GM11168 (cell line): ENCODE measurements at regions not wholly inside any gene's neighbourhood (a gene's known extent, or its start where the extent isn't known, plus 50 kb on each side); places are given as distances from the start of the nearest gene placed in this dataset.
"Not testable (repeated sequence)": the region's sequence is repeated elsewhere in the genome, so short reads cannot be mapped to it uniquely, and the experiment has no call there.

Experiments
- in situ Hi-C: fragments of 300-500 bp; cut with MboI; formaldehyde crosslinking; loops from one replicate; pipeline ENCODE4 v1.12.0; 2022; ENCODE audit warnings: low sequenced_read_pairs; ENCODE audit not compliant: unreplicated experiment

DNA sequence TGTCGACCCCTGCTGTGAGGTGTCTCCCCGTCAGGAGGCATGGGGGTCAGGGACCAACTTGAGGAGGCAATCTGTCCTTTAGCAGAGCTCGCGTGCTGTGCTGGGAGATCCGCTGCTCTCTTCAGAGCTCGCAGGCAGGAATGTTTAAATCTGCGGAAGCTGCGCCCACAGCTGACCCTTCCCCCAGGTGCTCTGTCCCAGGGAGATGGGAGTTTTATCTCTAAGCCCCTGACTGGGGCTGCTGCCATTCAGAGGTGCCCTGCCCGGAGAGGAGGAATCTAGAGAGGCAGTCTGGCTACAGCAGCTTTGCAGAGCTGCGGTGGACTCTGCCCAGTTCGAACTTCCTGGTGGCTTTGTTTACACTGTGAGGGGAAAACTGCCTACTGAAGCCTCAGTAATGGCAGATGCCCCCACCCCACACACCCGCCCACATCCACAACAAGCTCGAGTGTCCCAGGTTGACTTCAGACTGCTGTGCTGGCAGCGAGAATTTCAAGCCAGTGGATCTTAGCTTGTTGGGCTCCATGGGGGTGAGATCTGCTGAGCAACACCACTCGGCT is 133.1 kb downstream of the CENPC start:
- in situ Hi-C loops, result not testable (repeated sequence)

DNA sequence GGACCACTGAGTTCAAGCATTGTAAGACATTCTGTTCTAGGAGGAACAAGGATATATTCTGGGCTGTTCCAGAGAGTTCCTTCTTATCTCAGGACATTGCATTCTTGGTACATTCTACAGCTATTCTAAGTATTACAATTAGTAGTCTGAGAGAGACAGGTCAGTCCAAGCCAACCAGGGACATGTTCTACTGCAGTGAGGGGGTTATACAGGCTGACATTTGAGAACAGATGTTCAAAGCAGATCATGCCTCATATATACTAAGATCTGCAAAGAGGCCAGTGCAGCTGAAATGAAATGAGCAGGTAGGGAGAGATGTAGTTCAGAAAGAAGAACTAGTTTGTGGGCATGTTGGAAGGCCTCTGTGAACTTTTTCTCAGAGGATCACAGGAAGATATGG is 142.0 kb downstream of the CENPC start:
- in situ Hi-C loops, result no loop called here

DNA sequence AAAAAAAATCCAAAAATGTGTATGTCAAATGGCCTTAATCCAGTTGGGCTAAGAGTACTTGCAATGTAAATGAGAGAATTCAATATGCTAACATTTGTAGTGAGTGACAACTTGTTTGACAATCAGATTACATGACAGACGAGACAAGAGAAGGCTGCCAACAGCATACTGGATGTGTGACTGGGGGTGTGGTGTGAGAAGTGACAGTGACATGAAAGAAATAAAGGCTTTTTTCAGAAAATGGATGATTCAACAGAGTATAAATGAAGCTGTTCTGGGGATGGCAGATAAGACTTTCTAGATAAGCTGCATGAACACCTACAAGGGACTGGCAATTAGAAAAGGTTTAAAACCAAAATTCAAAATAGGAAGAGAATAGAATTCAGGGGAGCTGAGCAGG is 143.4 kb downstream of the CENPC start:
- in situ Hi-C loops, result no loop called here

DNA sequence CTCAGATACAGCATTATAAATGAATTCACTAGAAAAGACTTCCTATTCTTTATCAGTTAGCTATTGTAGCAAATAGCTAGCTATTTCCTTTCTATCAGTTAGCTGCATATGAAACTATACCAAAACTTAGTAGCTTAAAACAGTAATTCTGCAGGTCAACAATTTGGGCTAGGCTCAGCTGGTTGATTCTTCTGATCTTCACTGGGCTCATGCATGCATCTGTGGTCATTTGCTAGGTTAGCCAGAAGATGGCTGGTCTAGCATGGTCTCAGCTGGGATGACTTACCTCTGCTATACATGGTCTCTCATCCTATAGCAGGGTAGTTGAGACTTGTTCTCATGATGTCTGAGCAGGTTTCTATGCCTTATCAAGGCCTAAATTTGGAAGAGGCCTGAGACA is 147.4 kb downstream of the CENPC start:
- in situ Hi-C loops, result no loop called here

DNA sequence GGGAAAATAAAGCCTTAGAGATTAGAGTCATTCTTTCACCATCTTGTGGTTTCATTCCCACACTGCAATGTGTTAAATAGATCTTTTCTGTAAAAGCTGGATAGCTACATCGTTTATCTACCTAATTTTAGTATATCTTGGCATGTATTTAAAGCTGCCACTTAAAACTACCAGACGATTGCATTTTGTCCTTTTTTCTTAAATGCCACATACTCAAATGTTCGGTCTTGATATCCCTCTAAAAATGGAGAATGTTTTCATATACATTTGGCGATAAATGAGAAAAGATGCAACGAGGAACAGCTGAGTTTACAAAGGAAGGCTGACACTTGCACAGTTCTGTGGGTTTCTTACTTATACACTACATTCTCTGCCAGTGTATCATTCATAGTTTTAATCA is 148.3 kb downstream of the CENPC start:
- in situ Hi-C loops, result no loop called here

DNA sequence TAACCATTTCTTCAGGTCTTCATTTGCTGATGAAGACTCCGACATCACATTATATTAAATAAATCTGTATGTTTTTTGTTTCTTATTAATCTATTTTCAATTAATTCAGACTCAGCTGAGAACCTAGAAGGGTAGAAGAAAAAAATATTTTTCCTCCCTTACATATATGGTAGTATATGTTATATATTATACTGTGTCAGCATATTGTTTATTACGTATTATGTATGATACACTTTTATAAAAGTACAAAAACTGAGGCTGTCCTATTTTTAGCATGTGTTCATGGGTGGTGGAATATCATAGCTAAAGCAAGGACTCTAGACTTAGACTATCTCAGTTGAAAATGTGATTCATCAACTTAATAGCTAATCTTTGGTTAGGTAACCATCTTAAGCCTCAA is 149.3 kb downstream of the CENPC start:
- in situ Hi-C loops, result no loop called here

DNA sequence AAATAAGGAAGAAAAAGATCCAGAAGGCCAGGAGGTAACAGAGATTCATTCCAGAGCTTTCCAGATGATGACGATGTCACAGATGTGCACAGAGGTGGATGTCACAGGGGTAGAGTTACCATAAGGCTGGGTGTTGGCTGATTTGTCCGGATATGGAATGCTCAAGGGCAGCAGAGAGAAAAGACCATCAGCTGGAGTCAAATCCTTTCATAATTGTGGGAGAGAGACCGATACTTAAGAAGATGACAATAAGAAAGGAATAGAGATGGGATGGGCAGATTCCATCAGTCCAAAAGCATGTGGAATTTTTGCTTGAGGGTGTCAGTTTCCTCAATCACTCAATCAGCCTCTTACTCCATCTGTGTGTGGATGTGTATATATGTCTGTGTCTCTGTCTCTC is 150.4 kb downstream of the CENPC start:
- in situ Hi-C loops, result no loop called here

DNA sequence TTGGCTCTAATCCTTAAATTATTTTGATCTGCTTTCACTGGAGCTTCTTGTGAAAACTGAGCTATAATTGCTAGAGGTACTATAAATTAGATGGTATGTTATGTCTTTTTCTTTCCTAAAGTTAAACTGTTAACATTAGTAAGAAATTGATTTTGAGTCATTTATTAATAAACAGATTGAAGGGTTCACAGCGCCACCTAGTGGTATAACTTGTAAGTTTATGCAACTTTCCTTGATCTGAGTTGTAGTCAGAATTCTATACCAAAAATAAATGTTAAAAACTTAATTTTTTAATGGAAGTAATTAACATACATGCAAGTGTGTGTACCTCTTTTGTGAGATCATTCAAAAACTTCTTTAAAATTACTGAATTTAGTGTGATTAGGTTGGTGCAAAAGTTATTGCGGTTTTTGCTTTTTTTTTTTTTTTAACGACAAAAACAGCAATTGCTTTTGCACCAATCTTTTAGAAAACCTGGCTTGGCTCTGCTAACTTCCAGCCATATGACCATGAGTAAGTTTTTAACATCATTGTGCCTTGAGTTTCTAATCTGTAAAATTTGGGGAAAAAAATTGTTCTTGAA is 151.5 kb downstream of the CENPC start:
- in situ Hi-C loops, result no loop called here

DNA sequence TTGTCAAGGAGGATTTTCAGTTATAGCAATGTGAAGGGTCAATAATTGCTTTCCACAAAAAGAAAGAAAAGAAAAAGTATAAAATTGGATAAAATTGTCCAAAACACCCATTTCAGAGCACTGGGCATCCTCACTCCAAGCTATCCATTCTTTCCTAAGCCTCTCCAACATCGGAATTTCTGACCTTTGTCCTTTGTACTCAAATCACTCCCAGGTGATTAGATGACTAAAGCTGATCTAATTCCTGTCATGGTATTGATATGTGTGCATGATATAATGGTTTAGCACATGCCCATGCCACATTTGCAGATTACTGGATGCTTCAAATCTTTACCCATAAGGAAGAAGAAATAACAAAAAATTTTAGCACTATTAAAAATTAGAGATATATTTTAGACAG is 152.3 kb downstream of the CENPC start:
- in situ Hi-C loops, result no loop called here

DNA sequence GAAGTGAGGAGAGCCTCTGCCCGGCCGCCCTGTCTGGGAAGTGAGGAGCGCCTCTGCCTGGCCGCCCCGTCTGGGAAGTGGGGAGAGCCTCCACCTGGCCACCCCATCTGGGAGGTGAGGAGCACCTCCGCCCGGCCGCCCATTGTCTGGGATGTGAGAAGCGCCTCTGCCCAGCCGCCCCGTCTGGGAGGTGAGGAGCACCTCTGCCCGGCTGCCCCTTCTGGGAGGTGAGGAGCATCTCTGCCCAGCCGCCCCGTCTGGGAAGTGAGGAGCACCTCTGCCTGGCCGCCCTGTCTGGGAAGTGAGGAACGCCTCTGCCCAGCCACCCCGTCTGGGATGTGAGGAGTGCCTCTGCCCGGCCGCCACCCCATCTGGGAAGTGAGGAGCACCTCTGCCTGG is 163.9 kb downstream of the CENPC start:
- in situ Hi-C loops, result not testable (repeated sequence)

DNA sequence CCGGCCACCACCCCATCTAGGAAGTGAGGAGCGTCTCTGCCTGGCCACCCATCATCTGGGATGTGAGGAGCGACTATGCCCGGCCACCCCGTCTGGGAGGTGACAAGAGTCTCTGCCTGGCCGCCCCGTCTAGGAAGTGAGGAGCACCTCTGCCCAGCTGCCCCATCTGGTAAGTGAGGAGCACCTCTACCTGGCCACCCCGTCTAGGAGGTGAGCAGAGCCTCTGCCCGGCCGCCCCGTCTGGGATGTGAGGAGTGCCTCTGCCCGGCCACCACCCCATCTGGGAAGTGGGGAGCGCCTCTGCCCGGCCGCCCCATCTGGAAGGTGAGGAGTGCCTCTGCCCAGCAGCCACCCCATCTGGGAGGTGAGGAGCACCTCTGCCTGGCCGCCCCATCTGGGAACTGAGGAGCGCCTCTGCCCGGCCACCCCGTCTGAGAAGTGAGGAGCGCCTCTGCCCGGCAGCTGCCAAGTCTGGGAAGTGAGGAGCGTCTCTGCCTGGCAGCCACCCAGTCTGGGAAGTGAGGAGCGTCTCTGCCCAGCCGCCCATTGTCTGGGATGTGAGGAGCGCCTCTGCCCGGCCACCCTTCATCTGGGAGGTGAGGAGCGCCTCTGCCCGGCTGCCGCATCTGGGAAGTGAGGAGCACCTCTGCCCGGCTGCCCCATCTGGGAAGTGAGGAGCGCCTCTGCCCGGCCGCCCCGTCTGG is 164.4 kb downstream of the CENPC start:
- in situ Hi-C loops, result not testable (repeated sequence)

DNA sequence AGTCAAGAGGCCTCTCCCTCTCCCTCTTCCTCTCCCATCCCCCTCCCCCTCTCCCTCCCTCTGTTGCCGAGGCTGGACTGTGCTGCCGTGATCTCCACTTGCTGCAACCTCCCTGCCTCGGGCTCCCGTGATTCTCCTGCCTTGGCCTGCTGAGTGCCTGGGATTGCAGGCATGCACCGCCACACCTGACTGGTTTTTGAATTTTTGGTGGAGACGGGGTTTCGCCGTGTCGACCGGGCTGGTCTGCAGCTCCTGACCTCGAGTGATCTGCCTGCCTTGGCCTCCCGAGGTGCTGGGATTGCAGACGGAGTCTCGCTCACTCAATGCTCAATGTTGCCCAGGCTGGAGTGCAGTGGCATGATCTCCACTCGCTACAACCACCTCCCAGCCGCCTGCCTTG is 165.1 kb downstream of the CENPC start:
- in situ Hi-C loops, result no loop called here

DNA sequence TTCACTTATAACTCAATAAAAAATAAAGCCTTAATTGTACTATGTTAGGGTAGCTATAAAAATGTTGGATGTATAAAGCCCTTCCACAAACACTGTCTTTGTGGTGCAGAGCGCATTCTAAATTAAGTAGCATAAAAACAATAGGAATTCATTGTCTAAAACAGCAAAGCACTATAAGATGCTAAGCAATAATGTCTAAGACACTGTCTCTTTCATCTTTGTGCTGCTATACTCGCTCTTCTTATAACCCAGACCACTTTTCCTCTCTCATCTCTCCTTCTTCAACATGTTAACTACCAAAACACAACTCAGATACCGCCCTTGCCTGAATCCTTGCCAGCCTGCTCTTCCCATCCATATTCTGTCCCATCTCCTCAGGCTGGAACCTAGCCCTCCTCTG is 170.0 kb downstream of the CENPC start:
- in situ Hi-C loops, result no loop called here

DNA sequence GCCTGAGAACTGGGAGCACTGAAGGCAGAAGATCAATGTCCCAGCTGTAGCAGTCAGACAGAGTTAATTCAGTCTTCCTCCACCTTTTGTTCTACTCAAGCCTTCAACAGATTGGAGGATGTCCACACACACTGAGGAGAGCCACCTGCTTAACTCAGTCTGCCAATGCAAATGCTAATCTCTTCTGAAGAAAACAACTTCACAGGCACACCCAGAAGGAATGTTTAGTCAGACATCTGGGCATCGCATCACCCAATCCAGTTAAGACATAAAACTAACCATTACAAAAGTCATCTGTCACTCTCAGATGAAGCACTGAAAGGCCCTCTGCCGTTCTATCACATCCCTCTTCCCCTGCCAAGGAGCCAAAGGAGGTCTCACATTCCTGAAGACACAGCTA is 173.7 kb downstream of the CENPC start:
- in situ Hi-C loops, result no loop called here

DNA sequence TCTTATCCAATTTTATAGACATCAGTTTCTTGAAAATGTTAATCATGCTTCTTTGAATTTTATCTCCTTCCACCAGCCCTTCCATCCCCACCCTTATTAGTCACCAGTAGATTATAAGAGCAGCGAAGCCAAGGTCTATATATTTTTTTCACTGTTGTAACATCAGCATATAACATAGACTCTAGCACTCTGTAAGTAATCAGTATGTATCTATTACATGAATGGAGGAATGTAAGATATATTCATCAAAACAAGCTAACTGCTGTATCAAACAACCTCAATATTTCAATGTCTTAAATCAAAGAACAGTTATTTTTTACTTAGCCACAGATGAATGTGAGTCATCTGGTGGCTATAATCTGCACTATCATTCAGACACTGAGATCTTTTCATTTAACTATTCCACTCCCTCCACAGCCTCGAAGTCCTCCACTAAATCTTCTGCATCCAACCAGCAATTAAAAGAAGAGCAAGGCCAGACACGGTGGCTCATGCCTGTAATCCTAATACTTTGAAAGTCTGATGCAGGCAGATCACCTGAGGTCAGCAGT is 178.9 kb downstream of the CENPC start:
- in situ Hi-C loops, result no loop called here

DNA sequence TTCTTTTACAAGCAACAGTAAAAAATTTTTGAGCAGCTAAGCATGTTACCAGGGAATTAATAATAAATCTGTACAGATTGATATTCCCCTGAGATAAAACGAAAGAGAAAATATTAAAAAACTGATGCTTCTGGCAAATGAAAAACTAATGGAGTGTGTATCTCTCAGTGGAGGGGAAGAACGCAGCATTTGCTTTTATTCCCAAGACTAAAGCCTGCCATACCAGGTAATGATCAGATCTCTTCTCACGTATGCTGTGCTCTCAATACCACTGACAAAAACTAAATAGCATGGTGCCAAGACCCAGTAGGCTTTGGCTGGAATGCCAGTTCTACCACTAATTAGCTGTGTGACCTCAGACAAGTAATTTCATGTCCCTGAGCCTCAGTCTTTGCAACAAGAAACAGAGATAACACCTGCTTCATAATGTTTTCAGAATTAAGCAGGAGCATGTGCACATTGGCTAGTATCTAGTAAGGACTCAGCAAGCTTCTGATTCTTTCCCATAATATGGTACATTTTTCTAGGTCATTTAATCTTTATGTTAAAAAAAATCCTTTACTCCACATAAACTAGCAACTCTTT is 179.6 kb downstream of the CENPC start:
- in situ Hi-C loops, result no loop called here

DNA sequence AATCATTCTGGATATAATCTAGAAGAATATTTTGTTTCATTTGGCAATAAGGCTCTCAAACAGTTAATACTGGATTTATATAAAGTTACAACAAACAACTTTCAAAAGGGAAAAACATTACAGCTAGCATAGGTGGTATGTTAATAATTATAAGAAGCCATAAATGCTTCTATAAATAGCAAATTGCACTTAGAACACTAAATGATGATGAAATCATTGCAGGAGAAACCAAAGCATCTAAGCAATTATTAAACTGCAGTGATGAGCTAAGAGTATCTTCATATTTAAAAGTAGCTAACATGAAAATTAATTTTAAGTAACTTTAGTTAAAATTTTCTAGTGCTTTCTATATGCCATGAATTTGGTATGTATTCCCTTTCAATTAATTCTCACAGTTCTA is 189.5 kb downstream of the CENPC start:
- in situ Hi-C loops, result no loop called here

DNA sequence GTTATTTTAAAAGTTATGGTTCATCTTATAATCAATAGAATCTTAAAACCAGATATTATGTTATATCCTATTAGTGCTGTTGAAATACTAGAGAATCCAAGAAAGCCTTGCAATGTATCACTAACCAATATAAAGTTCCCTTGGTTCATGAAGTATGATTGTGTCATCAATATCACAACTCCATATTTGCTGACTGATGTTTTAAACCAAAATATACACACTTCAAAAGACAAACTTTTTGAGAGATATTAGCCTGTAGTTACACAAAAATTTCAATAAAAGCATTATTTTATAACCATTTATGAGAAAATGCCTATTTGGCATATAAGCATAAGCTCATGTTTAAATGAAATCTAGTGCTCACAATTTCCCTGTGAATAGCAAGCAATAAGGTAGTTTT is 198.6 kb downstream of the CENPC start:
- in situ Hi-C loops, result loop anchor here (25.0 kb wide), 1 partner anchor 259 kb away; no protein-coding TSS in a partner anchor

DNA sequence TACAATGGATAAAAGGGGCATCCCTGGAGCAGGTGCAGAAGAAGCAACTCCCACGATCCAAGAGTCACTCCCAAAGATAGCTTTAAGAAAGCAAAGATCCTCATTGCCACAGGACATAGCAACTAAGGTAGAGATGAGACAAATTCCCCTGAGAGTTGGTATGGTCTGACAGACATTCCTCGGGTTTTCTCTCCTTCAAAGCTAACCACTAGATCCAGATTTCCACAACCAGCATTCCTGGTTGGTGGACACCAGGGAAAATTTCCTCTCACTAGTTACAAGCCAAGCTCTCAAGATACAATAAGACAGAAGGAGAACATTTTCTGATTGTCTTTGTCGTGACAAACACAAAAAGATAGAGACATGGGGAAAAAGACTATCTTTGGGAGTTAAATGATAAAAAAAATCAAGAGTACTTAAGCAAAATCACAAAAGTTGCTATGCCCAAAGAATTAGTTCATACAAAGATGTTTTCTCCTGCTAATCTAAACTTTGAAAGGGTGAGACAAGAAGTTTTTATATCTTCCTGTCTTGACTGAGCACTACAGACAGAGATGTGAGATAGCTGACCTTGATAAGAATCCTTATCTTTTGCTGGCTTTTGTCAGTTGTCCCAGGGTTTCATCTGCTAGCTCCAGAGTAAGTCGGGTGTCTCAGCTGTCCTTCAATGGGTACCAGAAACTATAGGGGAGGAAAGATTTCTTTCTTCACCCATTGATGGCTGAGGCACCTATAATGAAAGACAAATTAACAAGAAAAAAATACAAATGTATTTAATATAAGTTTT is 200.5 kb downstream of the CENPC start:
- in situ Hi-C loops, result loop anchor here (25.0 kb wide), 1 partner anchor 257 kb away; no protein-coding TSS in a partner anchor

DNA sequence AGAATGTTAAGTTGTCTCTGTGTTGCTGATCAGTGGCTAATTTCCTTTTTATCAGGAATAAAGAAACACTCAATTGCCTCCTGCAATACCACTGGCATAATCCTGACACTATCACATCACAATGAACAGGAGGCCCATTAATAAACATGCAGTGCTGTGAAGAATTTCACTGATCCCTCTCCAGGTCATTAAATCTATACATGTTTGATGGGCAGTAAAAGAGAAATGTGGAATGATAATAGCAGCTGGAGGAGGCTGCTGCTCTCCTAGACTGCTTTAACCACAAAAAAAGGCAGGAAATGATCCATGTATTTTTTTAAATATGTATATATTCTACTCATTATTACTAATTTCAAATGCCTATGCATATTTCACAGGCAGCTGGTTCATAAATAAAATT is 202.1 kb downstream of the CENPC start:
- in situ Hi-C loops, result loop anchor here (25.0 kb wide), 1 partner anchor 256 kb away; no protein-coding TSS in a partner anchor
